ENCODE measurements at regions not wholly inside any gene's neighbourhood (a gene's known extent, or its start where the extent isn't known, plus 50 kb on each side); places are given as distances from the start of the nearest gene placed in this dataset.

GRCh38 chr20:33919653-33920052, 74.1 kb upstream of the RALY start:
- ATAC-seq: no peak

GRCh38 chr20:33922224-33922623, 71.5 kb upstream of the RALY start:
- Histone ChIP-seq H3K9me3 (no peaks in the 10 kb centered on the region), H3K4me3 (no peak overlapping the region), H3K36me3 (ENCODE audit: low read depth) (no peaks in the 10 kb centered on the region), H3K4me1 (ENCODE audit: low read depth) (no peaks in the 10 kb centered on the region)
- DNase-seq (no peak), ATAC-seq (no peak)
- intact Hi-C loops (cut with DNase I, micrococcal nuclease): no loop called here
- TF ChIP-seq CTCF (IDR thresholded peaks at IDR 0.05): no peak

More at GRCh38 chr20:33919653-33920052, 74.1 kb upstream of the RALY start:
- no peak overlapping the region for H3K4me3 ChIP-seq
- H3K9me3 ChIP-seq: no peaks in the 10 kb centered on the region
- no peak for DNase-seq
- TF ChIP-seq CTCF (IDR thresholded peaks at IDR 0.05): no peak
- intact Hi-C loops (cut with DNase I, micrococcal nuclease): no loop called here
- H3K36me3 ChIP-seq (ENCODE audit: low read depth): no peaks in the 10 kb centered on the region
- H3K4me1 ChIP-seq (ENCODE audit: low read depth): no peaks in the 10 kb centered on the region

GRCh38 chr20:33923740-33924139, 70.0 kb upstream of the RALY start:
- intact Hi-C loops (cut with DNase I, micrococcal nuclease): no loop called here
- H3K36me3 ChIP-seq (ENCODE audit: low read depth): no peaks in the 10 kb centered on the region
- no peaks in the 10 kb centered on the region for H3K9me3 ChIP-seq
- DNase-seq (no peak), ATAC-seq (no peak)
- H3K4me1 ChIP-seq (ENCODE audit: low read depth): no peaks in the 10 kb centered on the region
- TF ChIP-seq CTCF (IDR thresholded peaks at IDR 0.05): no peak
- no peak overlapping the region for H3K4me3 ChIP-seq

- intact Hi-C loops (cut with DNase I, micrococcal nuclease): no loop called here
- Histone ChIP-seq H3K4me3 (no peak overlapping the region), H3K4me1 (ENCODE audit: low read depth) (no peaks in the 10 kb centered on the region), H3K9me3 (no peaks in the 10 kb centered on the region), H3K36me3 (ENCODE audit: low read depth) (no peaks in the 10 kb centered on the region)
- ATAC-seq: no peak
- TF ChIP-seq CTCF (IDR thresholded peaks at IDR 0.05): no peak
- DNase-seq: no peak
Observed at GRCh38 chr20:33925867-33926266, 67.8 kb upstream of the RALY start.

- intact Hi-C loops (cut with DNase I, micrococcal nuclease): no loop called here
- H3K9me3 ChIP-seq: no peaks in the 10 kb centered on the region
- TF ChIP-seq CTCF (IDR thresholded peaks at IDR 0.05): no peak
- ATAC-seq: no peak
- no peak for DNase-seq
- no peak overlapping the region for H3K4me3 ChIP-seq
- H3K4me1 ChIP-seq (ENCODE audit: low read depth): no peaks in the 10 kb centered on the region
- H3K36me3 ChIP-seq (ENCODE audit: low read depth): no peaks in the 10 kb centered on the region
Observed at GRCh38 chr20:33926425-33926824, 67.3 kb upstream of the RALY start.

GRCh38 chr20:33927724-33928123, 66.0 kb upstream of the RALY start:
- DNase-seq (no peak), ATAC-seq (no peak)
- Histone ChIP-seq H3K9me3 (no peaks in the 10 kb centered on the region), H3K36me3 (ENCODE audit: low read depth) (no peaks in the 10 kb centered on the region), H3K4me3 (no peak overlapping the region), H3K4me1 (ENCODE audit: low read depth) (no peaks in the 10 kb centered on the region)
- no peak for TF ChIP-seq CTCF (IDR thresholded peaks at IDR 0.05)
- intact Hi-C loops (cut with DNase I, micrococcal nuclease): no loop called here

Data from mucosa of descending colon (tissue), 3 donors.